GM18873 (cell line): ENCODE measurements at regions not wholly inside any gene's neighbourhood (a gene's known extent, or its start where the extent isn't known, plus 50 kb on each side); places are given as distances from the start of the nearest gene placed in this dataset.
"Not testable (repeated sequence)": the region's sequence is repeated elsewhere in the genome, so short reads cannot be mapped to it uniquely, and the experiment has no call there.

Experiments
- ATAC-seq: cut with Tn5 transposase; IDR thresholded peaks from one replicate; pipeline ENCODE4 v1.9.1; 2021; ENCODE audit warnings: mild to moderate bottlenecking, moderate library complexity, moderate number of reproducible peaks; ENCODE audit not compliant: unreplicated experiment, low FRiP score

DNA sequence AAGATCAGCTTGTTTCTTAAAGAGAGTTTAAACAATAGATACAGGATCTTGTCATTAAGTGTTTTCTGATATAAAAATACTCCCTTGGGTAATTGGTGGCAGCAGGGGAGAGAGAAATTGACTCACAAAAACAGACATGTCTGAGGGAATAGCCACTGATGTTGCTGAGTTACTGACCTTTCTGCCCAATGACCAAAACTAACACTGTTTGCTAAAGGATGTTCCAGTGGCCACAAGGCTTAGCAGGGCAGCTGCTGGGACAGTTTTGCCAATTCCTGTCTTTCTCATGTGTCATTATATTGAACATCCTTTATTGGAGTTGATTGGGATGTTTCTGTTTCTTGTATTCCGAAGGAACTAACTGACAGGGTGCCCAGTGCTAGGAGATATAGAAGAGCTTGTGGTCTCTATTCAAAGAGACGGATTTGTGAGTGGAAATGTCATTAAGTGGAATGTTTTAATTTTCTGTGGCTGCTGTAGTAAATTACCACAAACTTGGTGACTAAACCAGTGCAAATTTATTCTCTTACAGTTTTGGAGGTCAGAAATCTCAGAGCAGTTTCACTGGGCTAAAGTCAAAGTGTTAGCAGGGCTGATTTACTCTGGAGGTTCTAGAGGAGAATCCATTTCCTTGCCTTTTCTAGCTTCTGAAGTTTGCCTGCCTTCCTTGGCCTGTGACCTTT lies 124.8 kb upstream of the RMDN2 start:
- ATAC-seq, result no peak

GRCh38 chr2:37802211-37802752 lies 122.8 kb upstream of the RMDN2 start:
- ATAC-seq, result no peak

- no peak for ATAC-seq
Observed at GRCh38 chr2:37802899-37803379, 122.1 kb upstream of the RMDN2 start.

- not testable (repeated sequence) for ATAC-seq
Observed at GRCh38 chr2:37806004-37806403, 119.1 kb upstream of the RMDN2 start.

DNA sequence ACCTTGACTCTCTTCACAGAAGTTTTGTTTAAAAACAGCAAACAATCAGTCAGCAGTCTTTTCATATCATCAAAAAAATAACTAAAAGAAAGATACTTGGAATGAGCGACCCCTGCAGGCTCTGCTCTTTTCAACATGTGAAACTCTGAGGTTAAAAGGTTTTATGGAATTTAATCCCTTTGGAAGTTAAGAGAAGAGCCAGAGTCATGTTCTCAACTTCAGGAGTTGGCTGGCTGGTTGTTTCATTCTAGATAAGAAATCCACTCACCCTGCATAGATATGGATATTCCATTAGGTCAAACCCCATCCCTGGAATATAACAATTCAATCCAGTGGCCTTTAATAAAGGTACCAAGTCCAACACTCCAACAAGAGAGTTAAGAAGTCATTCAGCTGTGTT lies 115.6 kb upstream of the RMDN2 start:
- ATAC-seq, result no peak

DNA sequence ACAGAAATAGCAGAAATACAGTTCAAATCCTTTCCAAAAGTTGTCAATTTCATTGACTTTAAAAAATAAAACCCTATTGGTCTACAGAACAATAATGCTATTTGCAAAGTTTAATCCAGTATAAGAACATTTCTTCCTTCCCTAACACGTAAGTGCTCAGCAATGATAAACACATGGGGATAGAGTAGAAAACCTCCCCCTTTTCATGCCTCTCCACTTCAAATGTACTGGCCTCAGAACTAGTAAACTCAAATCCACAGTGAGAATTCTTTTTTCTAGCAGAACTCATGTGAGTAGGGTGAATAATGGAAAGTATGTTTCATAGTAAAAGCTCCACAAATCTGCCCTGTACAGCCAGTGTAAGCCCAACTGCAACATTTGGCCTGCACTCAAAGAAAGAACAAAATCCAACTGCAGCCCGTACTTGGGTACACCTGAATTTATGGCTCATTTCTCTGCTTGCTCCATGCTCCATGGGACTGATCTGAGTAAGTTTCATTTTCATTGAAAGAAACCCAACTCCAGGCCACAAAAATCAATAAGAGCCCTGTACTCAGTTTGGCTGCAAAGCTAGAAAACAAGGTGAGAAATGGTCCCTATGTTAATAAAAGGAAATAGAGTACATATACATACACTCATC lies 115.0 kb upstream of the RMDN2 start:
- ATAC-seq, result no peak

- no peak for ATAC-seq
Observed at GRCh38 chr2:37812414-37812813, 112.7 kb upstream of the RMDN2 start.

- no peak for ATAC-seq
Observed at GRCh38 chr2:37812941-37813730, 112.0 kb upstream of the RMDN2 start.

DNA sequence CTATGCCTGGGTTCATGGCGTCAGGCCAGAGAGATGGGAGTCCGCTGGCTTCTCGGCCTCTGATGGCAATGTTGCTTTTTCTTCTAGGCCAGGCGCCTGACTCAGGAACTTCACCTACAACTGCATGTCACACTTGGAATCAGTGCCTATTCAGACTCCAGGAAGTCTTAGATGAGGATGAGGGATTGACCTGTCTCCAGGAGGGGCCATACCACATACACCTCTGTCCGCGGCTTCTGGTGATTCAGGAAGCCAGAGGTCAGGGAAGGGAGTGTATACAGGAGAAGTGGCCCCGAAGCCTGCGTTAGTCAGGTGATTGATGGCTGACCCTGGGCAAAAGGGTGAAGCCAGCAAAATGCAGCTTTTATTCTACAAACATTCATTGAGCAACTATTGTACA lies 109.1 kb upstream of the RMDN2 start:
- ATAC-seq, result no peak

DNA sequence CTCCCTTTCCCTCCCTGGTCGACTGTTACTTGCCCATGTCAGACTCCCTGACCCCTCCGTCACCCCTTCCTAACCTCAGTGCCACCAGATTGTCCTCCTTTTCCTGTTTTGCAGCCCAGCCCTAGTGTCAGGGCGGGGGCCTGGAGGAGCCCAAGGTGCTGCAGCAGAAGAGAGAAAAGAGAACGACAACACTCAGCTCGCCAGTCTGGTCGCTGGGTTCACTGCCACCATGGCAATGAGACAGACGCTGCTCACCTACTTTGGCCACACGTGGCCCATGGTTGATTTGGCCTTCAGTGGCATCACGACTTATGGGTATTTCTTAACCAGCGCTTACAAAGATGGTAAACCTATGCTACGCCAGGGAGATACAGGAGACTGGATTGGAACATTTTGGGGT lies 108.4 kb upstream of the RMDN2 start:
- ATAC-seq, result no peak

GRCh38 chr2:37819186-37819585 lies 105.9 kb upstream of the RMDN2 start:
- ATAC-seq, result no peak

- ATAC-seq, result no peak
Observed at GRCh38 chr2:37820471-37820986, 104.6 kb upstream of the RMDN2 start.

DNA sequence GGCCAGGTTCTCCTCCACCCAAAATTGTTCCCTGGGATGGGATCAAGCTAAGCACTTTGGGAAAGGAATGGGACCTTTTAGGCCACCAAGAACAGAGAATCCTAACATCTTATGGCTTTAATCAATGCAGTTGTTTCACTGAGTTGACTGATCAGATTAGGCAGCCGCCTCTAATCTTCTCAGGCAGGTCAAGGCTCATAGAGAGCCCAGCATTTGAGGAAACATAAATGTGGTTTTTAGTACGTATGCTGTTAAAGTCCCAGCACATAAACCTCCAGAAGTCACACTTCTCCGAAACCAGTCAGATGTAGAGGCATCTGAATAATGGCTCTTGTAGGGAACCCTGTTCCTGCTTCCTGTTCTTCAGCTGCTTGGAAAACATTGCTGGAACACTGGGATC lies 99.5 kb upstream of the RMDN2 start:
- ATAC-seq, result no peak

DNA sequence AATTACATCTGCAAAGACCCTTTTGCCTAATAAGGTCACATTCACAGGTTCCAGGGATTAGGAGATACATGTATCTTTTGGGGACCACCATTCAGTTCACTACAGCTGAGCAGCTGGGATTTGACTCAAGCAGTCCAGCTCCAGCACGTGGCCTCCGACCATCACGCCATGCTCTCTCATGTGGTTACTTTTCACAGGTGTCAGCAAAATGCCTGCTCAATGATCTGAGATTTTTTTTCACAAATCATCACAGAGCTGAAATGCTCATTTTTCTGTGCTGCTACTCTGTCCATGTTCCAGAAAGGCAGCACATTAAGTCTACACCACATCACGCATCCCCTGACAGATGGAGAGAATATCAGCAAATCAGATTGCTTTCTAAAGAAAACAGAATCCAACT lies 98.5 kb upstream of the RMDN2 start:
- ATAC-seq, result no peak

GRCh38 chr2:37827455-37827854 lies 97.6 kb upstream of the RMDN2 start:
- no peak for ATAC-seq

DNA sequence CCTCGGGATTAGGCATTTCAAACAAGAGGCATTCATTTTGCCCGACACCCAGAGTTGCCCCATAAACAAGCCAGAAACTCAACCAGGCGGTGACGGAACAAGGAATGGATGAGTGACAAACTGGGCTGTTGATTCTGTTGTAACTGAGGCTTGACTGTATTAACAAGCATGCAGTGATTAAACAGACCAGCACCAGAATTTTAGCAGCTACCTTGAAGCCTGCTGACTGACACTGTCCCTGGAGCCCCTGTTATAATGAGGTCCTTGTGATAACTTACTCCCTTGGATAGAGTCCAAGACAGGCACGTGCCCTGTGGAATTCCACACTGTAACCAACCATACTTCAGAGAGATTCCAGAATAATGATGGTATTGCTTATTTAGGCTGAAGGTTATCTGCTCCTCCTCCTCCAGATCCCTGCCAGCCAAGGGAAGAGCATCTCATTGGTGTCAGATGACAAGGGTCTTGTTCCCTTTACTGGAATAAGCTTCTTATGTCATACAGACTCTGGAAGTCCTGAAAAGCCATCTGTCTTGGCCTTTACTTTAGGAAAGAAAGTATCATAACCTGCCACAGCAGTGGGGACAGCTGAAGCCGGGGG lies 97.1 kb upstream of the RMDN2 start:
- no peak for ATAC-seq

GRCh38 chr2:37829202-37829601 lies 95.9 kb upstream of the RMDN2 start:
- ATAC-seq, result no peak

DNA sequence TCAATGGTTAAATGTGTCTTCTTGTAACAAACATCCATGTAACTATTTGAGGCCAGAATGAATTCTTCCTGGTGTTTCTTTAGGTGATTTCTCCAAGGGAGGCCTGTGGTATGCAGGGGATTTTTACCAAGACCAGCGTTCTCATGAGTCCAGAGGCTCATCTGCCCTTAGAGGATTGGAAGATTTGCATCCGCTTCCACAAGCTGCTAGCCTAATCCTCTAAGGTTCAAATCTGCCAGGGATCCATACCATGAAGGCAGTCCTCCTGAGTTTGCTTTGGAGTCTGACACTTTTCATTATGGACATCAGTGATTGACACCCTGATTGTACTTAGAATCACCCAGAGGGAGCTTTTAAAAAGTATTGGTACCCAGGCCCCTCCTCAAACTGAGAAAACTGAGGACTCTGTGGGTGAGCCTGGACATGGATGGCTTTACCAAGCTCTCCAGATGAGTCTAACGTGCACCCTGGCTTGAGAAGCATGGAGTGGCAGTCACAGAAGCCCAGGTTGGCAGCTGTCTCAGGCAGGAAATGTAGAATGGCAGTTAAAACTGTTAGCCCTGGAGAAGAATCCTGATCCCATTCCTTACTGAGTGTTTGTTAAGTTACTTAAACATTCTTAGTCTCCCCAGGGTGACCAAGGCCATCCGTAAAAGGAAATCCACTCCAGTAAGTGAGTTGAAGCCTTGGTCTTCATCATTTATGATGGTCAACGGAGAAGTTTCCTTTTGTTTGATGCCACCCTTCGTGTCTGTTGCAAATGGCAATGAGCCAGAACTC lies 95.3 kb upstream of the RMDN2 start:
- no peak for ATAC-seq

GRCh38 chr2:37830636-37831035 lies 94.5 kb upstream of the RMDN2 start:
- ATAC-seq, result no peak
